RPMI8226 (cell line): ENCODE measurements at regions not wholly inside any gene's neighbourhood (a gene's known extent, or its start where the extent isn't known, plus 50 kb on each side); places are given as distances from the start of the nearest gene placed in this dataset.
"Not testable (repeated sequence)": the region's sequence is repeated elsewhere in the genome, so short reads cannot be mapped to it uniquely, and the experiment has no call there.

Source experiments
- DNase-seq: peaks from one replicate; pipeline ENCODE4 v3.0.0-alpha.2; 2015

DNA sequence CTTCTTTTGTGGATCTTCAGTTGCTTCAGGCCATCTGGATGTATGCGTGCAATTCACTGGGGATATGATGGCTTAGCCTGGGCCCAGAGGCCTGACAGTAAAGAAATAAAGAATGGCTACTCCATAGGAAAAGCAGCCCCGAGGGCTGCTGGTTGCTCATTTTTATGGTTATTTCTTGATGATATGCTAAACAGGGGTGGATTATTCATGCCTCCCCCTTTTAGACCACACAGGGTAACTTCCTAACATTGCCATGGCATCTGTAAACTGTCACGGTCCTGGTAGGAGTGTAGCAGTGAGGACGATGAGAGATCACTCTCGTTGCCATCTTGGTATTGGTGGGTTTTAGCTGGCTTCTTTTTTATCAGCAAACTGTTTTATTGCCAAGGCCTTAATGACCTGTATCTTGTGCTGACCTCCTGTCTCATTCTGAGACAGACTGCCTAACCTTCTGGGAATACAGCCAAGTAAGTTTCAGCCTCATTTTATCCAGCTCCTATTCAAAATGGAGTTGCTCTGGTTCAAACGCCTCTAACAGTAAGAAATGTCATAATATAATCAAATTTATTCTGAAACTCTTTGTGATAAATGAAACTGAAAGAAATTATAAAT lies 60.5 kb downstream of the DSEL start:
- no peak for DNase-seq

DNA sequence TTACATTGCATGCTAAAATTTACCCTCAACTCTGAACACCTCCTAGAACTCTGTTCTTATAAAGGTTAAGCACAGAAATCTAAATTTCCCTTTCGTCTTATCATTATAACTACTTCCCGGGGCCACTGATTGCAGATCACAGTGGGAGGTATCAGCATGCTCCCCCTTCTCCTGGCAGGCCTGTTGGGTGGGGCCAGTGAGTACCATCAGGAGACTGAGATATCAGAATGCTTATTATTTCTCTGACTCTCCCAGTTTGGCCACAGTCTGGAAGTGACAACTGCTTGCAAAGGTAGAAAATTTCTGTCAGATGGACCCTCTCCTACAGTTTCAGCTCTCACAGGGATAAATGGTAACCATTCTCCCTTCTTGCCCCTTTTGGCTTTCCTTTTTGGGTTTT lies 62.6 kb downstream of the DSEL start:
- no peak for DNase-seq

DNA sequence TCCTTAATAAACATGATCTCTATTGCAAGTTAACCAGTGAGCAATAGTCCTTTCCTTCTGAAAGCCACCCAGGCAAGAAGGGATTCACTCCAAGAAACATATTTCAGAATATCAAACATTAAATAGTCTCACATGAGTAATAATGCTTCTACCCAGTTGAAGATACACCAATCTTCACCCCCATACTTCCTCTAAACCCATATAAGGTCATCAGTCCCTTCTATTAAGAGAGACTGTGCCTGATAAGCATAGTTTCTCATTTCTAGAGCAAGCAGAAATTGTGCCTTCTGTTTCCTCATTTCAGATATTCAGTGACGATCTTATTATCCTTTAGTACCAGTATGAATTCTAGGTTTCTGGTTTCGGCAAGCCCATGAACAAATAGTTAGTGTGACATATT lies 64.6 kb downstream of the DSEL start:
- no peak for DNase-seq

DNA sequence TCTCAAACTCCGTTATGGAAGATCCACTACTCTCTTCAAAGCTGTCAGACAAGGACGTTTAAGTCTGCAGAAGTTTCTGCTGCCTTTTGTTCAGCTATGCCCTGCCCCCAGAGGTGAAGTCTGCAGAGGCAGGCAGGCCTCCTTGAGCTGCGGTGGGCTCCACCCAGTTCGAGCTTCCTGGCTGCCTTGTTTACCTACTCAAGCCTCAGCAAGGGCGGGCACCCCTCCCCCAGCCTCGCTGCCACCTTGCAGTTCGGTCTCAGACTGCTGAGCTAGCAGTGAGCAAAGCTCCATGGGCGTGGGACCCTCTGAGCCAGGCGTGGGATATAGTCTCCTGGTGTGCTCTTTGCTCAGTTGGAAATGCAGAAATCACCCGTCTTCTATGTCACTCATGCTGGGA lies 65.4 kb downstream of the DSEL start:
- not testable (repeated sequence) for DNase-seq

DNA sequence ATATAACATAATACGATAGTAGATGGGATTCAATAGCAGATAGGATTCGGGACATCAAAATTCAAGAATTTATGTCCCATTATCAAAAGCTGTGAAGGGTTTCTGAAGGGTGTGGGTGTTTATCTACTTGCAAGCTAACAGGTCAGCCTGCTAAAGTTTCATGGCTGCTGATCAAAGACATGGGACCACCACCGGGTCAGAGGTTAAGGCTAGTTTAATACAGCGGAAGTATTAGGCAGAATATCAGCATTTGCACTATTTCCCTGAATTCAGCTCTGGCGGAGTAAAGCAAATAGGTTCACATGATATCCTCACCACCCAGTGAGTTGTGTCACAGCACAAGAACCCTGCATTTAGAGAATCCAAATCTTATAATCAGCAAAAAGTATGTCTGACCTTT lies 82.5 kb downstream of the DSEL start:
- DNase-seq, result no peak

DNA sequence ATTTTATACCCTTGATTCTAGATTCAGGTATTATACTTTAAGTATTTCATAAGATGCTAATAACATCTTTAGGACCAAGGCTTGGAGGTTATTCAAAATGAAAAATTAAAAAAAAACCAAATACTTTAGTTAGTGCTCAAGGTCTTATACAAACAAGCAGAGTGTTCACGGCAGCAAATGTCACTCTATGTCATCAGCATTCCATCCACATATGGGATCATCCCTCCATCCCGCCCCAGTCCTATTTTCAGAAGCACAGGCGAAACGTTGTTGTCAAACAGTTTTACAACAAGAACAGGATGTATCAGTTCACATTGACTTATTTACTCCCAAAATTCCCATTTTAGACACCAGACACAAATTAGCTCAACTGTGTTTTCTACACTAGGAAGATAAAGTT lies 83.7 kb downstream of the DSEL start:
- no peak for DNase-seq

DNA sequence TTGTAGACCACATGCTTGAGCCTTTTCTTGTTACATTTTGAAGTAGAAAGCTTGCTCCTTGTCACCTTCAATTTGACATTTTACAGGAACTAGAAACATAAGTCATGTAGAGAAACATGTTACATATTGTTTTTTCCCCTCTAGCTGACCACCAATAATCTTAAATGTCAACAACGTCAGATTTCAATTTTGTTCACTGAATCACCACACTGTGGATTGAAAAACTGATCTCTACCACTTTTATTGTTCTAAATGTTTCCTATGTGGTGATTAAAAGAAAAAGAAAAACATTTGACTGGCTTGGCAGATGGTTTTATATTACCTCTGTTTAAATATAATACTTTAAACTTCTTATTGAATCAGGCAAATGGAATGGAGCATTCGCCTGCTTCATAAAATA lies 87.7 kb downstream of the DSEL start:
- DNase-seq, result no peak

DNA sequence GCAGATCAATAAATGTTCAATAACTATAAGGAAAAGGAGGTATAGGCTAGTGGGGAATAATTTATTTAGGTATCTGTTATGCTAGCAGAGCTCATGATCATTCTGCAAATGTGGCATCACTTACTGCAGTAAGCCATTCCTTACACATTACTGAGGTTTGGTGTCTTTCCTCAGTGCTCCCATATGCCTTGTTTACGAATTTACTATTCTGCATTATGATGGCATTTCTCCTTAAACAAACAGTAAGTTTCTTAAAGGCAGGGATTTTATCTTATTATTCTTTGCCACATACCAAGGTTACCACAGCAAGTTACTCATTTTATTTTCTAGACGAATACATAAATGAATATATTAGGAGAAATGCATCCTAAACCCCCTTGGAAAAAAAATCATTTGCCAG lies 88.4 kb downstream of the DSEL start:
- DNase-seq, result no peak

DNA sequence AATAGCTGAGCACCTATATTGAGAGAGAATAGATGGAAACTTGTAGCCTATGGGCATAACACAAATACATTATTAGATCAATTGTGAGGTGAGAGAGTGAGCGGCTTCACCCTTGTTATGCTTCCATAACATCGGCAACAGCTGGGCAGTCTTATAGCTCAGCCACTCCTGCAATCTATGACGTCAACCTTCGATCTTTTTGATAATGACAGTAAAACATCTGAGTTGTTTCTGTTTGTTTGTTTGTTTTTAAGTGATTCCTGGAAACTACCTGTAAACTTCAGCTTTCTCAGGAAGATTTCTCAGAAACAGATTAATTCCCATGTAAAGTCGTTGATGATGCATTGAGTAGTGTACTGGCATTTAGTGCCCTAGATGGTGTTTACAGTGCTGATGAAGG lies 90.0 kb downstream of the DSEL start:
- DNase-seq, result no peak

DNA sequence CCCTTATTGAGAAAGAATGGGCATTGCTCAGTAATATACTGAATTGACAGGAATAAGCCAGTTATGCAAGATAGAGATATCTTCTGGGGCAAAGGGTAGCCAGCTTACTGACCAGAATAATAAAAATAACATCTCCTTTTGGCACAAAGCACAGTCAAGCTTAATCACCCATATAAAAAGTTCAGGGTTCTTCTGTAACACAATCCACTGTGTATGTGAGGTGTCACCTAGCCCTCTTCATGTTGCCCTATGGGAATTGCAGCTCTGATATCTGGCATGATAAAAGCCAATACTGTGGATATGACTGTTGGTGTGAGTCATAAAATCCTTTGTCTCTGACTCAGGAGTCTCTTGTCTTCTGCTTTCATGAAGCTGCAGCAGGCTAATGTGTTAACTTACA lies 90.8 kb downstream of the DSEL start:
- no peak for DNase-seq

DNA sequence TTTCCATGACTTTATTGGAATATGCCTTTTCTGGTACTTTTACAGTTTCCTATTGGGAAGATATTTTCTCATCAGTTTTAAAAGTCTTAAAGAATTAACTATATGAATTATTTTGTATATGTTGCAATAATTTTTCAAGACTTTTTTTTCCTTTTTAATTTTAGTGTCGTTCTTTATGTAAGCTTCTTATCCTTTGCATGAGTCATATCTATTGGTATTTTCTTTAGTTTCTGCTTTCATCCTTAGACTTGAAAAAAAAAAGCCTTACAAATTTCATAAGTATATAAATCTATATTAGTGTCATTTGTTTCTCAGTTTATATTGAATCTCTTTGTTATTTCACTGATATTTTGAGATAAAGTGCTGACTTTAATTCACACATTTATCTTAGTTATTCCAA lies 94.9 kb downstream of the DSEL start:
- no peak for DNase-seq

DNA sequence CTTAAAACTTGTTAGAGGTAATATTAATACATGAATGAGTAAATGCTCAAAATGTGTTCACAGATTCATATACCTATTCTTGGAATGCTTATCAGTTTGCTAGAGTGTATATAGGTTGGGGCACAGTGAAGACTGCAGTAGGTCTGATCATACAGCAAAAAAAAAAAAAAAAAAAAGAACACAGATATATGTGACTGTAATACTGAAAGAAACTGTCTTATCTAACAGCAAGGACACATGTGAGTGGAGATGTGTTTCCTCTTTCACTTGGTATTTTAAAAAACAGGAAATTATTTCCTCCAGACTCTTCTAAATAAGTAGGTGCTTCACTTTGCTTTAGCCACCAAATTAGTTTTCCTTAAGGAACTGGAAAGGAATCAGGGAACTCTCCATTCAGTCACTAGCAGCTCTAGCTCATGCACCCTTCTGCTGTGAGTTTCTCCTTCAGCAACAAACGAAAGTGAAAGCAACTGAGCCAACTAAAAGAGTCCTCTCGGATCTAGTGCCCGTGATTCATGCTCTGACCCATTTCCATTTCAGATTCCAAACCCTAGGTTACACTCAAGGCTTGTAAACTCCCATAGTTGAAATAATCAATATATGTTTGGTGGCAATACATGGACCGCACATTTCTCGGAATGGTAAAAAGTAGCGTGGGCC lies 98.5 kb downstream of the DSEL start:
- peak; percentile 64 for DNase-seq

DNA sequence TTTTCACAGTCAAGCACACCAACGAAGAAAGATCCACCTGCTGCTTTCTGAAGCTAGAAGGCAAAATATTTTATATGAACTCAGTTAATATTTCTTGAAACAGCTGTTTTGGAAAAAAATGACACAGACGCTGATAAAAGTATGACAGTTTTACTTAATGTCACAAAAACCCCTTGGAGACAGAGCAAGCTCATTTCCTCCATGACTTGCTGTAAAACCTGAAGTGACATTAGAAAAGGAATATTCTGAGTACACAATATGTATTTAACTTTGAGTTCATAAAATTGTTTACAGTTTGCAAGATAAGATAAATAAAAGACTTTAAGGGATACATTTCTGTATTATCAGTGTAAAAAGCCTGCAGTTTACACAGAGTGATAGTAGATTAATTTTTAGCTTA lies 105.4 kb downstream of the DSEL start:
- DNase-seq, result no peak

DNA sequence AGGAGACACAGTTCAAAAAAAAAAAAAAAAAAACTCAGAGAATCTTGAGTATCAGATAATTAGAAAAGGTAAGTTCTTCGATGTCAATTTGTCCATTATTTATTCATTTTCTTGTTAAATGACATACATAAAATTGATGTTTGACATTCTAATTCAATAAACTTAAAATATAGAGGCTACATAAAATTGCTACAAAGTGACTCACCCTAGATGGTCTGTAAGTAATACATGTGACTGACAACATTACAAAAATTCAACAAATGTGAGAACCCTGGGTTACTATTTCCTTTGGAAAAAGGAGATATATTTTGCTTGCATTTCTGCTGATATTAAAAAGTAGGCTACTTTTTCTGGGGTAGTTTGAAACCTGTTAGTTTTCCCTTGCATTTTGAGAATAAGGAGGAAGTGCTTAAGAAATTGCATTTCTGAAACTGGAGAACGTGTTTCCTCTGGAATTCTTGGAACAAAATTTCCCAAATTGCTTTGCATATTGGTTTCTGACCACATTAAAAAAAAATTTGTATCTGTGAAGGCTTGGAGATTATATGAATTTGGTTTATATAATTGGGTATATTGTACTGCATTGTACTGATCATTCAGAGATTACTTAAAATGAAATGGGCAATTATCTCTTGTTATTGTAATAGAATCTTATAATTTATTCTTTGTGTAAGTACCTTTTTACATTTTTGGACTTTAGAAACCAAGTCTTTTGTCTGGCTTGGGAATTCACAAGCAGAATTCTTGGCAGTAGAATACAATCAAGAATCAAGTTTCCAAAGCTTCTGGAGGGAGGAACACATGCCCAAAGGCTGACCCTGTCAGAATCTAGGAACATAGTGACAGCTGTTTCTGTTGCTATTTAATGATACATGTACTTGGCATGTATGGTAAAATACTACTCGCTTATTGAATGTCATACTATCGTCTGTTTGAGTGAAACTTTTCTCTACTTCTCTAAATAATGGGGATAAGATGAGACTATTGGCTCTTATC lies 106.1 kb downstream of the DSEL start:
- DNase-seq, result no peak

DNA sequence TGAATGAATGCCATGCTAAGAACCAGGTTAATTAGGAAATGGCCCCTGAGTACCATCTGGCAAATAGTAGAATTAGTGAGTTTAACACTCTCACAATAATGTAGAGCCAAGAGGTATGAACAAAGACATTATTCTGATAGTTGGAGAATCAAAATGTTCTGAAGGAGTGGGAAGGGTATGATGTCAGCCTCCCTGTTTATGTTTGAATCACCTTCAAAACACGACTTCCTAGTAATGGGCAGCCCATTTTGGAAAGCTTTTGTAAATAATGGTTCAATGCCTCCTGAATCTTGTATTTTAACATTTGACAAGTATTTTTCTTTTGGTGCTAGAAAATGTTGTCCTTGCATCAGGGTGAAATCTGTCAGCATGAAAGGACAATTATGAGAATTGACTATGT lies 108.3 kb downstream of the DSEL start:
- DNase-seq, result no peak

DNA sequence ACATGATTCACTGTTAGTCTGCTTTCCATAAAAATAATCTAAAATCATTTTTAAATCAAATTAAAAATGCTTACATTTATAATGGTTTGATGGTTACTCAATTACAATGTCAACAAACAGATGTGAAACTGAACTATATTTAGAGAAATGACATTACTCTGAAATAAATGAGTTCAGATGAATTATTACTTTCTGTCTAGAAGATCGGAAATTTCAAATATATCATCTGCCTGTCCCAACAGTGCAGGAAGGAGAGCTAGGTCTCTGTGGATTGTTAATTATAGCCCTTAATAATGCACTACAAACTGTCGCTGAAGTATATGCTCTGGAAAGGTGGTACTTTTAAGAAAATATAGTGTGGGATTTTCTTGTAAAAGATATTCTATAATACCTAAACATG lies 109.8 kb downstream of the DSEL start:
- DNase-seq, result no peak

DNA sequence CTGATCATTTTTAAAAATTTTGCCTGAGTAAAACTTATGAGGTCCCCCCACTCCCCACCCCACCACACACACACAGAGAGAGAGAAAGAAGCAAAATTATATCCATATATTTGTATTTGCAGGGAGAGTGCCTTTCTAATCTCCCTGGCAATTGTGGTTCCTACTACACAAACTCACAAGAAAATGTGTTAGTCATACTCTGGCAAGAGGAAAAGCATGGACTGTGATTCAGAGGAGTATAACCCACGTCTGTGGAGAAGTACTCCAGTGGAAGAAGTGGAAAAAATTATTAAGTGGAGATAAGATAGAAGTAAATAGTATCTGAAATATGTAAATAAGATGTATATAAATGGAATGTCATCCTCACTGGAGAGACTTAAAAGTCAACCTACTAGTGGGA lies 114.0 kb downstream of the DSEL start:
- no peak for DNase-seq

DNA sequence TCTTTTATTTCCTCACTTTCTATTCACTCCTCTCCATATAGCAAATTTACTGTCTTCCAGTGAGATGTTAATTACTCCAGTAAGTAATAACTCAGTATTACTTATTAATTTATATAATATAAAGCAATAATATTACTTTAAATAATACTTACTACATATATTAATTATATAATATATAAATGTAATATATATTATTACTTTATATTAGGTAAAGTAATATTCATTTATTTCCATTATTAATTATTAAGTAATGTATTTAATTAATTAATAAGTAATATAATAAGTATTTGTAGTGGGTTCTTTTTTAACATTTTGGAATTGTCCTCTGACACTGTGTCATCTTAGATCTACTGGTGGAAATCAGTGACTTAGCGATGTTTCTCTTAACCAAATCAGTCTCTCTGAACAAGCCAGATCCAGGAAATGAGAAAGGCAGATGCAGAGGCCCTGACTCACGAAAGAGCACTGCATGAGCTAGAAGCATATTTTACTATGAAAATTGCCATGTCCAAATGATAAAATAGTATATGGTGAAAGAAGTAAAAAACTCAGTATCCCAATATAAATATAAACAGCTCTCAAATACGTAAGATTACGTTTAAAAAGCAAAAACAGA lies 115.9 kb downstream of the DSEL start:
- no peak for DNase-seq

DNA sequence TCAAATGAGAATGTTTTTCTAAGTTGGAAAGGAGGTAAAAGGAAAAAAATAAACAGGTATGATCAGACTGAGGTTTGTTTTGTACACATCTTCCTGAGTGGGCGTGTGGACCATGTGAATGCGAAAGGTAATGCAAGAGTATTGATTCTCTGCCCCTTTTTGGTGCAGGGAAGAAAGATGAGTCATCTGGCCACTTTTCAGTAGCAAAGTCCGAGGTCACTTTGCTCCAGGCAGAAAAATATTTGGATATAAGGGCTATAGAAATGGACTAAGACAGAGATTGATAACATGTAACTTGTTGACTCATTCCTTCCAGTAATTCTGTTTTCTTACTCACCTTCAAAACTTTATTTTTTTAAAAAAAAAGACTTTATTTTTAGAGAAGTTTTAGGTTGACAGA lies 130.5 kb downstream of the DSEL start:
- DNase-seq, result no peak

DNA sequence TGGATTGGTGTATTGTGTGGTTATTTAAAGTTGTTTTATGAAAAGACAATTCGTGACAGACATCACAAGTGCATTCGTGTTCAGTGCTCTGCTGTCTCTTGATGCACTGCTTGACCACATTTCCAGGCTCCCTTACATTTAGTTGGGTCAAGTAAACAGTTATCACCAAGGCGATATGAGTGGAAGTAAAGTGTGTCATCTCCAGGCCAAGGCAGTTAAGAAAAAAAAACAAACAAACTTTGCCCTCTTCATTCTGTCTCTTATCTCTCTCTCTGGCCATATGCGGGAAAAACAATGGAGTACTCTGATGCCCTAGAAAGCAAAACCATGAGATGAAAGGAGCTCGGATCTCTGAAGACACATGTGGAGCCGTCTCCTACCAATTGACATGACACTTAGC lies 131.1 kb downstream of the DSEL start:
- no peak for DNase-seq

DNA sequence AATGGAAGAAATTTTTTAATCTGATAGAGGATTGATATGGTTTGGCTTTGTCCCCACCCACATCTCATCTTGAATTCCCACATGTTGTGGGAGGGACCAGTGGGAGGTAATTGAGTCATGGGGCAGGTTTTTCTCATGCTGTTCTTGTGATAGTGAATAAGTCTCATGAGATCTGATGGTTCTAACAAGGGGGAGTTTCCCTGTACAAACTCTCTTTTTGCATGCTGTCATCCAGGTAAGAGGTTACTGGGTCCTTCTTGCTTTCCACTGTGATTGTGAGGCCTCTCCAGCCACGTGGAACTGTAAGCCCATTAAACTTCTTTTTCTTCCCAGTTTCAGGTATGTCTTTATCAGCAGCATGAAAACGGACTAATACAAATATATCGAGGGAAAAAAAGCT lies 132.5 kb downstream of the DSEL start:
- DNase-seq, result not testable (repeated sequence)

DNA sequence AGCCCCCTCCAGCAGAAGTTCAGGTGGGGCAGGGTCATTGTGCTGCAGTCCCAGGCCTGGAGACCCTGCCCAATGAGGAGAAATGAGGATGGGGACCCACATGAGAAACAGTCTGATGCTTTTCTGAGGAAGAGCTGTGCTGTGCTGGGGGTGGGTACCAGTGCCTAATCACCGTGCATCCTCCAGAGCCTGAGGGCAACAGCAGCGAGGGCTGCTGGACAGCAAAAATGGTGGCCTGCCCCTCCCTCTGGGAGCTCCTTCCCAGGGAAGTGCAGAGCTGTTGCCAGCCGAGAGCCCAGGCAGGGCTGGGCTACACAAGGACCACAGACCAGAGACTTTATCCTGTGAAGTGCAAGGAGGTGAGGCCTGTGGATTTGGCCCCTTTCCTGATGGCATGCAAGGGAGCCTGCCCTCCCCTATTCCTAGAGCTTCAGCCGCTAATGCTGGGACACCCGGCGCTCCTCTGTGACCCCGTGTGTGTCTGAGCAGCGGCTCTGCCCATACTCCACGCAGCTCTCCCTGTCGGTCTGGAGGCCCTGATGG lies 134.8 kb downstream of the DSEL start:
- no peak for DNase-seq

DNA sequence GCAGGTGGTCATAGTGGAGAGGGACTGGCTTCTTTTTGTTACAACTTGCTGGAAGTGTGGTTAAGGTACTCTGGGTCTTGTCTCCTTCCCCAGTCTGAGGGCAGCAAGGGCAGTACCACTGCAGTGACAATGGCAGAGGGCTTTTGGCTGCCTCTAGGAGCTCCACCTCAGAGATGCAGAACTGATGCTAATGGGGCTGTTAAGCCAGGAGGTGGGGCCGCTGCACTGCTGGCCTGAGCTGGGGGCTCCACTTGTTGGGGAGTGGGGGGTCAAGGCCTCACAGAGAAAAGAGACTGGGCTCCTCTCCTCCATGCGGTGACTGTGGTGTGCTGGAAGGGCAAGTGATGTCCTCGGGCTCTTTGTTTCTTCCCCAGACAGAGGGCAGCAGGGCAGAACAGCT lies 135.7 kb downstream of the DSEL start:
- DNase-seq, result no peak
